Activated T-cell treated with anti-CD3 and anti-CD28 coated beads for 24 hours (primary cell): ENCODE measurements at regions not wholly inside any gene's neighbourhood (a gene's known extent, or its start where the extent isn't known, plus 50 kb on each side); places are given as distances from the start of the nearest gene placed in this dataset.

Source experiments
- DNase-seq: peaks from one replicate; pipeline ENCODE4 v3.0.0-alpha.2; 2020; ENCODE audit warnings: low read depth

- no peak for DNase-seq
Measured at GRCh38 chrX:42519666-42520231, 258.2 kb downstream of the PPP1R2C start.

GRCh38 chrX:42515939-42516338 is 262.0 kb downstream of the PPP1R2C start:
- no peak for DNase-seq

- DNase-seq: no peak
Measured at GRCh38 chrX:42505016-42505415, 272.9 kb downstream of the PPP1R2C start.

DNA sequence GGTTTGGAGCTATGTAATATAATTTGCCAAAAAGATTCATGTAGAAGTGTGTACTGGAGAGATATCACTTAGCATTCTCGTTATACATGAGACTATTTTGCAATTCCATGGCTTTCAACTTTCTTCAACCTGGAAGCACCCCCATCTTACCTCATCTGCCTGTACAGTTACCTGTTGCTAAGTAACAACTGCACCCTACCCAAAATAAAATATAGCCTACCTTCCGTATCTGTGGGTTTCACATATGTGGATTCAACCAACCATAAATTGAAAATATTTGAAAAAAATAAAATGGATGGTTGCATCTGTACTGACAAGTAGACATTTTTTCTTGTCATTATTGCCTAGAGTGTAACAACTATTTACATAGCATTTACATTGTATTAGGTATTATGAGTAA is 278.3 kb downstream of the PPP1R2C start:
- DNase-seq: no peak

DNA sequence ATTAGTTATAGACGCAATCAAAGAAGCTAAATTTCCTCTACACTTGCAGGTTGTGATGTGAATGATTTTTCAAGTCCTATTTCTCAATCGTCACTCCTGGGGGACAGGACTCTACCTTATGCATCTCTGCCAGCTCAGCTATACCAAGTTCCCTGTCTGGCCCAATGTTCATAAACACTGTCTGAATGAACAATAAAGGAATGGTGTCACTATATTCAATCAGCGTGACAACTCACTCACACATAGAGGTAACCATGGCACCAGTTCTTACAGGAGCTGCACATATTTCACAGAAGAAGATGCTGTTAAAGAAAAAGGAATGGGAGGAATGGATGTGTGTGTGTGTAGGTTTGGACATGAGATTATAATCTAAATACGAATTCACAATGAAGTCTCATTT is 280.6 kb downstream of the PPP1R2C start:
- DNase-seq: no peak

GRCh38 chrX:42496239-42496638 is 281.7 kb downstream of the PPP1R2C start:
- no peak for DNase-seq

GRCh38 chrX:42495139-42495538 is 282.8 kb downstream of the PPP1R2C start:
- DNase-seq: no peak

DNA sequence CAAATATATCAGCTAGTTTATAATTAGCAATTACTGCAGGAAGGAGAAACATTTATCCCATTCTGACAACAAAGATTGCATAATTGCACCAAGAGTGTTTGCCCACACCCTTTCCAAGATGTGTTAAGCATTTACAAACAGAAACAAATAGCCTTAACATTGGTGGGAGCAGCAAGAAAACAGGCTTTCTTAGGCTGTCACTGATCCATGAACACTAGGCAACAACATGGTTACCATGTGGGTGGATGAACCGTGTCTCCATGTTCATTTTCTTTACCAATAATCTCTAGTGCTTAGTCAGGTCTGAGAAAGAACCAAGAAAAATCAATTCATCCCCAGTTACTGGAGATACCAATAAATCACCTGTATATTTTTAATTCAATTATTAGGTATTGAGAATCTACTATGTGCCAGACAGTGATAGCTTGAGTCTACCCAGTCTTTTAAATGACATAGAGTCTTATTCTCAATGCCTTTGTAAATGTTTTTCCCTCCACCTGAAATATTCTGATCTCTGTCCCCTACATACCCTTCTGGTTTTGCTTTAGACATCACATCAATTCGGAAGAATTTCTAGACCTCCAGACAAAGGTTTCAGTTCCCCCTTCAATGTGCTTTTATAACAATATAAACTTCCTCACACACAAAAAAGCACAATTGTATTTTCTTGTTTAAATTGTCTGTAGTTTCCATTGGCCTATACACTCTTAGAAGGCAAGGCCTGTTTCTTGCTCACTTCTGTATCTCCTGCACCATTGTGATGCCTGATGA is 286.6 kb downstream of the PPP1R2C start:
- no peak for DNase-seq

GRCh38 chrX:42490111-42490510 is 287.9 kb downstream of the PPP1R2C start:
- DNase-seq: no peak

DNA sequence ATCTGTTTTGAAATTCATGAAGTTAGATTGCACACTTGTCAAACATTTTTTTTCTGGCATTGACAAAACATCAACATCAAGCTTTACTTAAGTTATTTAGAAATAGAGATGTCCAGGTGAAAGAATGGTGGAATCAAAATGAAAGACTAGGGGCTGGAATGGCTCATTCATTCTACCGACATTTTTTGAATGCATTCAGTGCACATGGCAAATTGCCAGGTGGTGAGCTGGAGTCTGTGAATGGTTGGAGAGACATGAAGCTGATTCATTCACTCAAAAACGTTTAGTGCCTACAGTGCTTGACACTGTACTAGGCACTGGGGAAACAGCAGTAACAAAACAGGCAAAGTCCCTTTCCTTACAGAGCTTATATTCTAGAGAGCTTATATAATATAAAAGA is 292.4 kb downstream of the PPP1R2C start:
- no peak for DNase-seq

- no peak for DNase-seq
Measured at GRCh38 chrX:42484233-42484632, 293.7 kb downstream of the PPP1R2C start.

DNA sequence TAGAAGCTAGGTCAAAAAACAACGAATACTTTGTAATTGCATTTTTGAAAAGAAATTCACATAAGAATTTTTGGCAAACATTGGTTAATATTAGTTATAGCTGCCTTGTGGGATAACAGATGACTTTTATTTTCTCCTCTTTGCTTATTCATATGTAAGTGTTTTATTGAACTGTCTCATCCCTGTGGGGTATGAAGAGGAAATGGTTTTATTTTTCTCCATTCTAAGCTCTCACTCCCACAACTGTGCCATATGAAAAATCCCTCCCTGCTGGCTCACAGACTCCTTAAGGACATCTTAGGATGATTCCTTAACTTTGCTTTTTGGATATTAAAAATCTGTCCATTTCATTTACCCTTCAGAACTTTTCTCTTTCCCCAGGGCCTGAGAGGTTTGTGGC is 300.6 kb downstream of the PPP1R2C start:
- DNase-seq: no peak

- DNase-seq: no peak
Measured at GRCh38 chrX:42472727-42473126, 305.2 kb downstream of the PPP1R2C start.

DNA sequence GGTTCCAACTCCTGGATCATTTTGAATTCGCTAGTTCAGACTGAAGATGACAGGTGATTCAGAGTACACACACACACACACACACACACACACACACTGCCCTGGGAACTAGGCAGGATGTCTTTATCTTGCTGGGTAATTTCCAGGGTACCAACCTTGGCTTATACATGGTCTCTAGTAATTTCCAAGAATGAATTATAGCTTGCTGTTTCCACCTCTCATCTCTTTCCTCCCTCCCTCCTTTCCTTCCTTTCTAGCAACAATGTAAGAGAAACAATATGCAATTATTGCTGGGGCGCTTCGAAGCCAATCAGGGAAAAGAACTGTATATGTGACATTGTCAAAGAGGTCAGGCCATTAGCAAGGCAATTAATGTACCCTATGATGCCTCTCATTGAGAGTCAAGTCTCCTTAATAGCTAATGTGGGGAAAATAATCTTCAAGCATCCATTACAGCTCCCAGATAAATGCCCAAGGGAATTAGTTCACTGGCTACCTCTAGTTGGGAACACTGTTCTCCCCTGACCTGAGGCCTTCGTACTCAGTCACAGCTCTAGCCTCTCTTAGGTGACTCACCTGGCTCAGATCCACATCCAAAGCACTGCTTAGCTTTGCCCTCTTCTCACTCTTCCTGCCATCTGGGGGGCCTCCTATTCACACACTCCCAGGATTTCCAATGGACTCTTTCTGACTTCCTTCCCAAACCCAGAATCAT is 311.5 kb downstream of the PPP1R2C start:
- no peak for DNase-seq

GRCh38 chrX:42465821-42466220 is 312.1 kb downstream of the PPP1R2C start:
- DNase-seq: no peak

DNA sequence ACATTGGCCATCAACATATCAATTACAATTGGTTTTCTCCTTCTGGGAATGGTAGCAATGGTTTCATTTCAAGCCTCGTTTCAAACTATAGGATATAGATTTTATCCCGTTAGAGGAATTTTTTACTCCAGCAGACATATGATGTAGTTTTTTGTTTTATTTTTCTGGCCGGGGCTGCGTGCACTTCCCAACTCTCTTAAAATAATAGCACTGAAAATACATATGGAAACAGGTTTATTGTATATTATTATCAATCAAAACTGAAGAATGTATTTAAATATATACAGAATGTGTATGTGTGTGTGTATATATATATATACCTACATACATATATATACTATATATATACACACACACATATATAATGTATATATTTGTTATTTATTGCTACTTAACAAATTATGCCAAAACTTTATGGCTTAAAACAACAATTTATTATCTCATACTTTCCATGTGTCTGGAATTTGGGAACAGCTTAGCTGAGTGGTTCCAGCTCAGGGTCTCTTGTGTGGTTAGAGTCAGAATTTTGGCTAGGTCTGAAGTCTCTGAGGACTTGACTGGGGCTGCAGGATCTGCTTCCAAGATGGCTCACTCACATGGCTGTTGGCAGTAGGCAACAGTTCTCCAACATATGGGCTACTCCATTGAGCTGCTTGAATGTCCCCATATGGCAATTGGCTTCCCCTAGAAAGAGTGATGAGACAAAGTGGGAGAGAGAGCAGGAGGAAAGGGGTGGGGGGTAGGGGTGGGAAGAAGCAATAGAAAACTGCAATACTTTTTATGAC is 314.1 kb downstream of the PPP1R2C start:
- DNase-seq: no peak

DNA sequence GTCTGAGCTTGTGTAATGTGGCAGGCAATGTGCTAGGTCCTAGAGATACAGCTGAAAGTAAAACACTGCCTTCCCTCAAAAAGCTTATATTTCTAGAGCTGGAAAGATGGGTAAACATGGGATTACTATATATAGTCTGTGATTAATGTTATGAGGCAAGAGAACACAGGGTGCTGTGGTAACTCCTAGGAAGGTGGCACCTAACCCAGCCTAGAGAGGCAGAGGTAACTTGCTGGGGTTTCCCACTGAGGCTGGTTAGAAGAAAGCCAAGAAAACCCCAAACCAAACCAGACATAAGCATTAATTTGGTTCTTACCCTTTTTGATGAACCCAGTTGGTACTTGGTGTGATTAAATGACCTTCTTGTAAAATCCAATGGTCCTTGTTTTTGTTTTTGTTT is 315.0 kb downstream of the PPP1R2C start:
- no peak for DNase-seq

- DNase-seq: no peak
Measured at GRCh38 chrX:42460706-42461105, 317.3 kb downstream of the PPP1R2C start.

DNA sequence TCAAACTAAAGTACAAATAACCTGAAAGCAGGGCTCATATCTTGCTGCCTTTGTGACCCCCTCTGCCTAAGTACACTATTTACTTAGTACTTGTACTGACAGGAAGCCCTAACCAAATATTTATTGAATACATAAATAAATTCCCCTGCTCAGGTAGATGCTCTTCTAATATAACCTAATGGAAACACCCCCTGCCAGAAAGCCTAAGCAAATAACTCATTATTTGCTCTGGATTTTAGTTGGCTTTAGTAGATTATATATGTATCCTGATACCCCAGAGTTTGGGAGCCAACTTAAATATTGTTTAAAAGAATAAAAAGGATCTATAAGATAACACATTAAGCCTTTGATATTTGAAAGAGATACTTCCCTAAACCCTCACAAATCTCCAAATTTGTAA is 318.2 kb downstream of the PPP1R2C start:
- DNase-seq: no peak

DNA sequence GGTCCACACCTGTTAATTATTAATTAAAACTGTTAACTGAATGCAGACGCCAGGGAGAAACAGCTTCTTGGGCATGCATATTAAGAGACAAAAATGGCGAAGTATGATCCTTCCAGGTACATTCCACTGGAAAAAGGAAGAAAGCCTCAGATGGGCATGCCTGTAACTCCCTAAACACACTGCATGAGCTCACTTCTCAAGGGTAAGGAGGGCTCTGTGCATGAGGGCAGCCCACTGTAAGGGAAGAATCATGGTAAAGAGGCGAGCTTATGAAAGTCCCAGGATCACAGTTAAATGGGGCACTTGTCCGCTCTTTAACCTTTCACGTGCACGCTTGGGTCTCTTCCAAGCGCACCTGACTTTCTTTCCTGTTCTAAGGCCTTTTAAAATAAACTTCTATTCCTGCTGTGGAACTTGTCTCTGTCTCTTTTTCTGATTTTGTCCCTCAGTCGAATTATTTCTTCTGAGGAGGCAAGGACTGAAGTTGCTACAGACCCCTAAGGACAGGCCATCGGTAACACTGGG is 321.7 kb downstream of the PPP1R2C start:
- no peak for DNase-seq

DNA sequence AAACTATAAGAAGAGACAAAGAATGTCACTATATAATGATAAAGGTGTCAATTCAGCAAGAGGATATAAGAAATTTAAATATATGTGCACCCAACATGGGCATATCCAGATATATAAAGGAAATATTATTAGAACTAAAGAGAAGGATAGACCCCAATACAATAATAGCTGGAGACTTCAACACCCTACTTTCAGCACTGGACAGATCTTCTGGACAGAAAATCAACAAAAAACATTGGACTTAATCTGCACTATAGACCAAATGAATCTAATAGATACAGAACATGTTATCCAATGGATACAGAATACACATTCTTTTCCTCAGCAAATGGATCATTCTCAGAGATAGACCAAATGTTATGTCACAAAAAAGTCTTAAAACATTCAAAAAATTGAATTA is 327.7 kb downstream of the PPP1R2C start:
- DNase-seq: no peak

DNA sequence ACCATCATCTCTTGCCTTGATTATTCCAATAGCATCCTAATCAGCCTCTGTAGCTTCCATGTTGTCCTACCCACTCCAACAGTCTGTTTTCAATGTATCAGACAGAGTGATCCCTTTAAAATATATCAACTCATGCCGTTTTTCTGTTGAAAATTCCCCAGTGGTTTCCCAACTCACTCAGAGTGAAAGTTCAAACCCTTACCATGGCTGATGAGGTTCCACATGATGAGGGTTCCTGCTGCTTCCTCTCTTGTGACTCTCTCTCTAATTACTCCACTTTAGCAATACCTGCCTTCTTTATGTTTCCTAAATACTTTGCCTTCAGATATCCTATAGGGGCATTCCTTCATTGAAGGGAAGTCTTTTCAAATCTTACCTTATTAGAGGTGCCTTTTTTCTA is 334.7 kb downstream of the PPP1R2C start:
- no peak for DNase-seq
